HepG2 (cell line): ENCODE measurements at regions not wholly inside any gene's neighbourhood (a gene's known extent, or its start where the extent isn't known, plus 50 kb on each side); places are given as distances from the start of the nearest gene placed in this dataset.

Experiments used
- AGO1 ChIP-seq: fragments of 200-400 bp; formaldehyde crosslinking; IDR thresholded peaks from 2 replicates; pipeline ENCODE4 v1.6.1; 2017; ENCODE audit warnings: mild to moderate bottlenecking, low read depth, low read length, moderate library complexity; ENCODE audit not compliant: poor library complexity, severe bottlenecking
- PHF21A ChIP-seq: sonication (generic); formaldehyde crosslinking; IDR thresholded peaks from 2 replicates; pipeline ENCODE4 v1.5.0; 2020; ENCODE audit warnings: mild to moderate bottlenecking, missing genetic modification reagents
- SOX6 ChIP-seq, 2 experiments: fragments of 450-650 bp in 1 of 2; sonication (generic) in 1 of 2; formaldehyde crosslinking in 1 of 2; IDR thresholded peaks; 2 replicates each; pipeline versions ENCODE4 v1.4.0 to v1.6.1; 2017 to 2020; ENCODE audit warnings: antibody characterized with exemption in 1 of 2, mild to moderate bottlenecking in 1 of 2, missing genetic modification reagents in 1 of 2
- SRF ChIP-seq: IDR thresholded peaks from 2 replicates; pipeline ENCODE4 v1.6.1; 2011; ENCODE audit warnings: mild to moderate bottlenecking, low read depth, low read length, moderate library complexity
- TAF1 ChIP-seq: sonication (generic); formaldehyde crosslinking; IDR thresholded peaks from 2 replicates; pipeline ENCODE4 v1.4.0; 2020; ENCODE audit warnings: missing genetic modification reagents
- ZNF530 ChIP-seq: sonication (generic); formaldehyde crosslinking; IDR thresholded peaks from 2 replicates; pipeline ENCODE4 v1.5.0; 2020; ENCODE audit warnings: low read depth, mild to moderate bottlenecking, missing genetic modification reagents

DNA sequence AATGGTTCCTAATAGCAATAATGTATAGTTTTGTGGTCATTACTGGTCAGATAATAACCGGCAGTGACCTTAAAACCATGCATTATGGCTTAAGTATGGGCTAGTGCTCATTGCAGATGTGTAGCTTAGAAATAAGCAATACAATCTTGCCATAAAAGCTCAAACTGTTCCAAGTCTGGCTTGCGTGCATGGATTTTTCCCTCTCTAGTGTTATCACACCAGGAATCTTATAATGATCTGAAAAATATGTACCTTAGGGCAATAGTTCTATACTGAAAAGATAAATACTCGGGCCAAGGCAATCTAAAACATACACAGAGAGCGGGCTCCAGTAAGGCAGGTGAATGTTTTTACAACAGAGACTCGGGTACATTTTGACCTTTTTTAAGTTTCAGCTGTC is 157.8 kb downstream of the DHX15 start:
- TF ChIP-seq SOX6 (IDR thresholded peaks at IDR 0.05) (no peak), SOX6 (CRISPR knock-in tag; IDR thresholded peaks at IDR 0.05) (no peak), PHF21A (CRISPR knock-in tag) (no peak), AGO1 (no peak), SRF (no peak), ZNF530 (CRISPR knock-in tag) (no peak), TAF1 (CRISPR knock-in tag) (no peak)
